DLD1 (cell line): ENCODE measurements at regions not wholly inside any gene's neighbourhood (a gene's known extent, or its start where the extent isn't known, plus 50 kb on each side); places are given as distances from the start of the nearest gene placed in this dataset.

Source experiments
- in situ Hi-C: cut with HindIII; loops from 2 replicates; pipeline ENCODE4 v1.10.0; 2017; ENCODE audit warnings: low sequenced_read_pairs

DNA sequence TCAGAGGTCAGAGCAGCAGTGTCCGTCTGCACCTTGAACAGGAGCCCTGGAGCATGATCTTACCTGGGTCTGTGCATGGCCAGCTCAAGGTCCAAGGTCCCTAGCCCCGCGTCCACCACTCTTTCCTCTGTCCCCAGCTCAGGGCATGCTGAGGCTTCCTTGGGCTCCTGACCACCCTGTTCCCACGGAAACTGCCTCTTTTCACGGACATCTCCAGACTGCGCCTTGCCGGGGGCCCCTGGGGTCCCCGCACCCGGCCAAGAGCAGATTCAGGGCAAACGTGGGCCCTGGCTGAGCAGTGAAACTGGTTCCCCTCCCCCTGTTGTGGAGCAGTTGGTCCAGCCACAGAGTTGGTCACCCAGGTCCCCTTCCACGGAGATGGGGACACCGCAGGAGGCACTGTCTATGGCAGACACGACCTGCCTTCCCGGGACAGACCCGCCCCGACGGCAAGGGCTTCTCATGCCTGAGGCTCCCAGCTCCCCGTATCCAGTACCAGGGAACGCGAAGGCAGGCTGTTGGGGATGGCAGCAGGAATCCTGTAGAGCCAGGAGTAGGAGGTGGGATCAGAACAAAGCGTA is 217.4 kb upstream of the PPP2R2D start:
- in situ Hi-C loops, result no loop called here

DNA sequence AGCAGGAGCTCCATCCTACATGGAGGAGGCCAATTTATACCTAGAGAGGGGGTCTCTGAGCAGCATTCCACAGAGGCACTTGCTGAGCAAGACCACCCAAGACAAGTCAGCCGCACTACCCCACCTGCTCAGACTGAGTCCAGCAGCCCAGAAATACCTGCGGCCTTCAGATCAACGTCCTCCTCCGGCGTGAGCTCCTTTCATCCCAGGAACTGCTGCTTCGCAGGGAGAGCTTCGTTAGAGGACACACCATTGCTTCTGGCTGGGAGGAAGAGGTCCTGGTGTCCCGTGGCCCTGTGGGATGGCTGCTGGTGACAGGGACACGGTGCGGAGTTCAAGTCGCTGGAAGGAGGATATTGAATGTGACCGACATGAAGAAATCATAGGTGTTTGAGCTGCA is 216.9 kb upstream of the PPP2R2D start:
- in situ Hi-C loops, result no loop called here

DNA sequence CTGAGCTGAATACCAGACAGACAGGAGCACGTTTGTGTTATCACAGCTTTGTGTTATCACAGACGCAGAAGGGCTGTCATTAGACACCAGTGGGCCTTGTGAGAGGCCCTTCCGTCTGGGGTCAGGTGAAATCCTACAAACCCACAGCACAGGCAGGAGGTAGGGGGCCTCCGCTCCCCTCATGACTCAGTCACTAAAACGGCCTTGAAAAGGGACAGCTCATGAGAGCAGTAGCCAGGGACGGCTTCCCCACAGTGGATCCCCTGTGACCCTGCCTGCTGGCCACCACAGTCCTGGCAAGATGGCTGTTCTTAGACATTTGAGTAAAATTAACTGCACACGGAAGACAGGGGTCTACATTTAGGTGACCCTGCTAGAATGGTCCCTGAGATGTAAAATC is 215.8 kb upstream of the PPP2R2D start:
- in situ Hi-C loops, result no loop called here

DNA sequence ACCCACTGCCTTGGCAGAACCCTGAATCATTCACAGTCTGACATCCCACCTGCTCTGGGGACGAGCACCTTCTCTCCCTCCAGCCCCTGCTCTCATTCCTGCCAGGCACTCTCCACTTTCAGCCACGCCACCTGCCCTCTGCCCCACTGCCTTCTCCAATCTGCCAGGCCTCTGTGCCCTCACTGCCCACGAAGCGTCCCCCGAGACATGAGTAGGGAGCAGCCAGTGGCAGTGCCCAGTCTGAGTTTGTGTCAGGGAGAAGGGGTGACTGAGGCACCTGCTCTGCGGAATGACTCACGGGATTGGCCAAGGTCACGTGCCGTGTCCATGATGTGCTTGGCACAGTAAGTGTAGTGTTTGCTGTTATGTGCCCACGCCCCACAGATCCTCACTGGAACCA is 215.2 kb upstream of the PPP2R2D start:
- in situ Hi-C loops, result no loop called here

DNA sequence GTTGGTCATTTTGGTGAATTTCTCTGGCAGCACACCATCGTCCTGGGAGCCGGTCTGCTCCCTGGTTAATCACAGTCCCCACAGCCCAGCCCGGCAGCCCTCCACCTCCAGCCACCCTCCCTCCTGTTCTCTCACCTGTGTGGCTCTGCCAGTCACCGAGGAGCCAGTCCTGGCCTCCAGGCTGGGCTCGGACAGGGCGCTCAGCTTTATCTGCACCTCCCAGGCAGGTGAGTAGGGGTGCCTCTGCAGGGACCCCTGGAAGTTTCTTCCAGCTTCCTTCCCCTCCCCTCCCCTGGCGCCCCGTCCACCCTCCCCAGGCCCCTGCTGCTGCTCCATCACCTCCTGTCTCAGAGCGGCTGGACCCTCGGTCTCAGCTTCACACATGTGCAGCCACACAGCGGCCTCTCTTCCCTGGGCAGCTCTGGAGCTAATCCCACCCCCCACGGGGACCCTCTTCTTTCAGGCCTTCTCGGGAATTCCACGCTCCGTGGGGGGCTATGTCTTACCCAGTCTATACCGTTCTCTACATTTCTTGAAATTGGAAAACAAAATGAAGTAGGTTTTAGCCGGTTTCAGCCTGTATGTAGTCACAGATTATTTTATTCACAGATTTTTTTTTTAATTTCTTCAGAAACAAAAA is 213.9 kb upstream of the PPP2R2D start:
- in situ Hi-C loops, result no loop called here

DNA sequence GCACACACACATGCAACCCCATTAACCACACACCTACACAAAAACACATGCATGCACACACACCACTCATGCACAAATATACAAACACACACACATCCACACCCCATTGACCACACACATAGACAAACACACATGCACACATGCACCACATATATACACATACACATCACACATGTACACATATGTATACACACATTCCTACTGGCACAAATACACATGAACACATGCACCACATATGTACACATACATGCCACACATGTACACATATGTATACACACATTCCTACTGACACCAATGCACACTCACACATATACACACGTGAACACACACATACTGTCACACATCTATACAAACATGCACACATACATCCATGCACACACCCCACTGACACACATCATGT is 212.5 kb upstream of the PPP2R2D start:
- in situ Hi-C loops, result no loop called here

DNA sequence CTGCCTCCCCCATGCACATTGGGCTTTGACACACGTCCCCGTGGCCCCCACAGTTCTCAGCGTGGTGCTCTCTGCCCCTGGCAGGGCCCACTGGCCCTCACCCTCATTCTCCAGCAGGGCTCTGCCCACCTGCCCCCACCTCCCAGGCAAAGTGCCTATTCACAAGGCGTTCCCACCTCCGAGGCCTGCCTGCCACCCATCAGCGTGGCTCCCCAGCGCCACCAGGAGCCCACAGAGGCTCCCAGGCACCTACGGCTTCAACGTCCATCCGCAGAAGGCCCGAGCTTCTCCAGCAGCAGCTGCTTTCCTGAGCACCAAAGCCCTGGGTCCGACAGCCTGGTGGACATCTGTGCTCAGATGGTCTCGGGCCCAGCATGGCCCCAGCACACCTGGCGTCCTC is 211.8 kb upstream of the PPP2R2D start:
- in situ Hi-C loops, result no loop called here

DNA sequence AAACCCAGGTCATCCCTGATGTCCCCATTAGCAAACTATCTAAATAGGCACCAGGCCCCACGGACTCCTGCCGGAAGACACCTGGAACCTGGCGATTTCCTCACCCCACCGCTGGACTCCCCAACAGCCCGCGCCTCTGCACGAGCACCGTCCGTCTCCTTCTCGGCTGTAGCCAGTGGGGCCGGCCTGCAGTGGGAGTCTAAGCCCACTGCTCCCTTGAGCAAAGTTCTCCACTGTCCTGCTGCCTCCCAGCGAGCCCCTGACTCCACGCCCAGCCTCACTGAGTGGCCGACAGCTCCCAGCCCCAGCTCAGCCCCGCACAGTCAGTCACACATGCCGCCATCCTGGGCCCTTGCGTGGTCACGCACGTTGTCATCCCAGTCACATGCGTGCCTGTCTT is 211.3 kb upstream of the PPP2R2D start:
- in situ Hi-C loops, result no loop called here

DNA sequence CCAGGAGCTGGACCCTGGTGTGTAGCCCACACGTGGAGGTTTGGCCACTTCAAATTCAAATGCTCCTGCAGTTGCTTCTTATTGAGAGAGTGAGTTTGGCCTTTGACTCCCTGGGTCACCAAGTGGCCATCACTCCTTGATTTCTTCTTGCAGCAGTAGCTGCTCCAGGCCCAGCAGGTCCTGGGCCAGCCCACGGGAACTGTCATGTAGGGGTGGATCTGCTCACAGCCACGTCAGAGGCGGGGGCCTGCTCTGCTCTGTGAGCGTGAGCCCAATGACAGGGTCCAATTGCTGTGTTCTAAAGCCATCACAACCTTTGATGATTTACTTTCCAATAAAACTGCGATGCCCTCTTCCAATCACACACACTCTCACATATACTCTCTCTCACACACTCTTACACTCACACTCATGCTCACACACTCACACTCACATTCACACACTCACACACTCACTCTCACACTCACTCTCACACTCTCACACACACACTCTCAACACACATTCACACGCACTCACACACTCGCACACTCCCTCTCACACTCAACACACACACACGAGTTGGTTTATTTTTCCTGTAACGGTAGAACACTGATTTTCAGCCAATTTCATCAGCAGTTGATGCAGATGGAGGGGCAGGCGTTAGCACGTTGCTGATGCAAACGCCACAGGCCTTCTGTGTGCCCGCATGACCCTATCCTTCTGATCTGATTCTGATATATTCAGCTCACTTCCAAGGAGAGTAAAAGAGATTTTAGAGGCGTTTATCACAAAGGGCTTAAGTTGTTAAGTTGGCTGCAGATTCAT is 210.7 kb upstream of the PPP2R2D start:
- in situ Hi-C loops, result no loop called here

DNA sequence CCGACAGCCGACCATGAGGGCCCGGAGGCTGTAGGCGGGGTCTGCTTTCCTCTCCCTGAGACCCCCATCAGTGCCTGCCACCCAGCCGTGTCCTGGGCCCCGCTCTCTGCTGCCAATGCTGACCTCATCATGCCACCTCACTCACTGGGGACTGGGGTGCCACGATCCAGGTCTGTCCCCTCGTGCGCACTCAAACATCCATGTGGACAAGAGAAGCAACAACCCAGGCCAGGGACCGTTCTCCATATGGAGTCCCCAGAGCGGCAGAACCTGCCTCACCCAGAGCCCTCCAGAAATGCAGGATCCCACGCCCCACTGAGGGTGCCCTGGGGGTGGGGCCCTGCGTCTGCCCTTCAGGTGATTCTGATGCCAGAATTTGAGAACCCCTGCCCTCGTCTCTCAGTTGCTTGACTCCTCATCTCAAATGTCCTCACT is 210.0 kb upstream of the PPP2R2D start:
- in situ Hi-C loops, result no loop called here

DNA sequence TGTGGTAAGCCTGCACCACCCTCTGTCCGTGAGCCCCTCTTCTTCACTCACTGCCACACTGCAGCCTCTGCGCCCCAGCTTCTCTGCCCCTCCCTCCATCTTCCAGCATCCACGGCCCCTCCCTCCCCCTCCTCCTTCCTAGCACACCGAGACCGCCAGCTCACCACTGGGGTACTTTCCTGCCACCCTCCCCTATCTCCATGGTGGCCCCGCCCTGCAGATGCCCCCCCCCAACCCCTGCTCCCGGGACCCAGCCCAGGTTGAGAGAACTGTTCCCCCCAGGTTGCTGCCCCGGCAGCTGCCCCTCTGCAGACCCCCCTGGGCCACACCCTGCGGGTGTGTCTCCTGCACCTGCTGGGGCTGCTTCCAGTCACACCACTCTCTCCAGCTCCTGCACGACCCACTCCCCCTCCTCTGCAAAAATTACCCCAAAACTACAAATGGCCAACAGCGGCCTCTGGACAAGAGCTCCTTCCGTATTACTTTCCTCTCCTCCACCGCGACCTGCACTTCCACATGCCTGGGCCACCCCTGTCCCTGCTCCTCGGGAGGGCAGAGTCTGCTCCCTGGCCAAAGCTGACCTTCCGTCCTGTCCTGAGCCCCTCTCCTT is 209.2 kb upstream of the PPP2R2D start:
- in situ Hi-C loops, result no loop called here

DNA sequence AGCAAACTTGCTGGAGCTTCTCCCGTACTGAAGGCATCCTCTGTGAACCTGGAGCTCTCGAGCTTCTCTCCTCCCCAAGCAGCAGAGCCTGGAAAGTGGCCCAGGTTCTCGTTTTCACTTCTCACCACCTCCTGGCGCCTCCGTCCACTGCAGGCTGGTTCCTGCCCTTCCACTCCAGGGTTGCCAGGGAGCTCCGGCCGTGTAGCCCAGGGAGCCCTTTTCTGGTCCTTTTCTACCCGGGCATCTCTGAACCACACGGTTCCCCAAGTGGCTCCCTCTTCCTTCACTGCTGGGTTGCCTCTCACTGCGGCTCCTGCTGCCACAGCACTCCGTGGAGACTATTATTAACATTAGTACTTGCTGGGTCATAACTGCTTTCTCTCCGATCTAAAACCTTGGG is 208.6 kb upstream of the PPP2R2D start:
- in situ Hi-C loops, result no loop called here

DNA sequence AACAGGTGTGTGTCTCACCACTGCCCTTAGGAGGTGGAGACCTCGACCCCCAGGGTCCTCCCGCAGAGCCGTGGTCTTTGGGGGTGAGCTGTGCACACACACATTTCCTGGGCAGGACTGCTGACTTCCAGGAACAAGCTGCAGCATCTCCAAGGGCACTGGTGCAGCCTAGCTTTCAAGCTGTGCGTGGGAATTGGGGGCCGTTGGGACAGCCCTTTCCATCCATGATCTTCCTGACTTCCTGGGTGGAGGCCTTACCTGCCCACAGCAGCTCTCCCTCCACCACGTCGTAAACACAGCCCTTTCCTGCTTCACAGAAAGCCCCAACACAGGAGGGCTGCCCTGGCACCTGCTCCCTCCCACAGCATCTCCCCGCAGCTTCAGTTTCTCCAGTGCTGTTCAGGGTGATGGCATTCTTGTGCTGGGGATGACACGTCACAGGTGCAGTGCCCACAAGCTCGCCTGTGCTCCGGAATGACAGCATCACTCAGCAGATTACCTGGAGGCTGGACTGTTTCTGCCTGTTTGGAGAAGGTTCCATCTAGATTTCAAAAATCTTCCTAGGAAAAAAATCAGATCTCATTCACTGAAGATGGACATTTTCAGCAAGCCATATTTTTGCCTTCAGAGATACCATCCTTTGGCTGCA is 208.0 kb upstream of the PPP2R2D start:
- in situ Hi-C loops, result no loop called here

DNA sequence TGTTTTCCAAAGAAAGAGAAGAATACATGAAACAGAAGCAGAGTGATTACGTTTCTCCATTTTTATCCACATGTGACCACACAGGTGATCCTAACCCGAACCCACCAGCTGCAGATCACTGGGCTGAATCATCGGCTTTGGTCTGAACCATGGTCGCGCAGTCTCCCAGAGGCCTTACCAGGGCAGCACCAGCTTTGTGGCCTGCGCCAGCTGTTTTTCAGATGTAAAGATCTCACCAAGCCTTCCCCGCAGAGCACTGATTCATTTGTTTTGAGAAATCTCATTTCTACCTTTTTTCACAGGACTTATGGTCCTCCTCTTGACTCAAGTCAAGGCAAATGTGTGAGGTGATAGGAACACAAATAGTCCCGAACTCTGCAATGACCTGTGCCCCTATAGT is 207.0 kb upstream of the PPP2R2D start:
- in situ Hi-C loops, result no loop called here

DNA sequence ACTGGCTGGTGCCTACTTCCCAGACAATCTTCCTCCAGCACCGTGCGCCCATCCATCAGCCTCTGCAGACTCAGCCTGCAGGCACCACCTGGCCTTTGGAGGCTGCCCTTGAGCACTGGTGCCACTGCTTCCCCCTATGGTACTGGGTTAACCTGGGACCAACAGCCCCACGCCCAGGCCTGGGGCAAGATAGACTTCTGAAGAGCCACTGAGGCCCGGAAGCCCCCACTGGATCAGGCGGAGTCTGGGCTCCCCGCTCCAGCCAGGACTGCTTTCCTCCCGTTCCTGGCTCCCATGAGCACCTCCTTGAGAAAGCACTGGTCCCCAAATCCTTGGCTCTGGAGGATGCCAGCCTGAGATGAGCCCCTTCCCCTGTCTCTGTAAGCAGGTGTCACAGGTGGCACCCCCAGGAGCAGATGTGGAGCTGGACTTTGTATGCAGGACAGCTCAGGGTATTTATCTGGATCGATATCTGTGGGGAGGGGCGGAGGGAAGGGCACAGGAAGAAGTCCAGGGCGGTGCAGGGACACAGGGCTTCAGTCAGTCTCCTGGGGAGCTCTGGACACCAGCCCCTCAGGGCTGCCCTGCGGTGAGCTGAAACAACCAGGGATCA is 206.5 kb upstream of the PPP2R2D start:
- in situ Hi-C loops, result no loop called here

DNA sequence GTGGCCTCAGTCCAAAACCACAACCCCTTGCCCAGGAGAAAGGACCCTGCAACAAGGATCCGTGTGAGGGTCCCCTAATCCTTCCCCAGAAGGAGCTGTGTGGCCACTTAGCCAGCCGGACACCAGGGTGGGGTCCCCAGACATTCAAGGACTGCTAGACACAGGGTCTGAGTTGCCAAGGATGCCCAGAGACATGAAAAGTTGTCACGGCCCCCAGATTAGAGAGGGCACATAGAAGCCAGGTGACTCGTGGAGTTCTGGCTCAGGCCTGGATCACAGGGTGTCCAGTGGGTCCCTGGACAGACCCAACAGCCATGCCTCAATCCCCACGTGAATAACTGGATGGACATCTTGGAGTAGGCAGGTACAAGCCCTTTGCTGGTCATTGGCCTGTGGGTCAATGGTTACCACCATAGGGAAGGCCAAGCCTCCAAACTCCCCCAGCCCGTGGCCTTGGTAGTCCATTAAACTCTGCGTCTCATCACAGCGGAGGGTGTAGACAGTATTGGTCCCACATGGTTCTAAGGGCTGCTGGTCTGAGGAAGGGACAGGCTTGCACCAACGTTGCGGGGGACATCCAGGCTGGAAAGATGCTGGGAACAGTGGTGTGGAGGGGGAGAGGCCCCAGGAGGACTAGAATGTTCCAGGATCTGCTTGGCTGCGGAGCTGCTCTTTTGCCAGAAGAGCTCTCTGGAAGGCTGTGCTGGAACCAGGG is 205.9 kb upstream of the PPP2R2D start:
- in situ Hi-C loops, result no loop called here

DNA sequence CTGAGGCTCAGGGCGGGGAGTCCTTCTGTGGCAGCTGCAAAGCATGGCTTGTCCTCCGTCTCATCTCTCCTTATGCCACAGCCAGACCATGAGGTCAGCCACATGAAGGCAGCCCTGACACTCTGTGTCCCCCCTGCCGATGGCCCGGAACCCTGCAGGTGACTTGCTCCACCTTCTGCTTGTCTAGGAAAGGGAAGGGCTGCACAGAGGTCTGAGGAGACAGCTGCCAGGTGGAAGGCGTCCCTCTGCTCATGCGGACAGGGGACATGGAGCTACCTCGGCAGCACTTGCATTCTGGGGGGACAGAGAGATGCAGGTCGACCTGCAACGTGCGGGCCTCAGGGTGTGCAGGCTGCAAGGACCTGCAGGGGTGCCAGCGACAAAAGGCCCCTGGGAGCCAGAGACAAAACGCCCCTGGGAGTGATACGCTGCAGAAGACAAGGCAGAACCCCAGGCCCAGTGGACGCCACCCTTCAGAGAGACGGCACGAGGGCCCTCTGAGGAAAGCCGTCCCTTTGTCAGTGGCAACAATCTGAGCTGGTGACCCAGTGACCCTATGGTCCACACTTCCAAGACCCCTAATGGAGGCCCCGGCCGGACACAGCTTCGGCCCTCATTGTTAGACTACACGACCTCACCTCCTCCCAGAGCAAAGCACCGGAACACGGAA is 205.2 kb upstream of the PPP2R2D start:
- in situ Hi-C loops, result no loop called here

DNA sequence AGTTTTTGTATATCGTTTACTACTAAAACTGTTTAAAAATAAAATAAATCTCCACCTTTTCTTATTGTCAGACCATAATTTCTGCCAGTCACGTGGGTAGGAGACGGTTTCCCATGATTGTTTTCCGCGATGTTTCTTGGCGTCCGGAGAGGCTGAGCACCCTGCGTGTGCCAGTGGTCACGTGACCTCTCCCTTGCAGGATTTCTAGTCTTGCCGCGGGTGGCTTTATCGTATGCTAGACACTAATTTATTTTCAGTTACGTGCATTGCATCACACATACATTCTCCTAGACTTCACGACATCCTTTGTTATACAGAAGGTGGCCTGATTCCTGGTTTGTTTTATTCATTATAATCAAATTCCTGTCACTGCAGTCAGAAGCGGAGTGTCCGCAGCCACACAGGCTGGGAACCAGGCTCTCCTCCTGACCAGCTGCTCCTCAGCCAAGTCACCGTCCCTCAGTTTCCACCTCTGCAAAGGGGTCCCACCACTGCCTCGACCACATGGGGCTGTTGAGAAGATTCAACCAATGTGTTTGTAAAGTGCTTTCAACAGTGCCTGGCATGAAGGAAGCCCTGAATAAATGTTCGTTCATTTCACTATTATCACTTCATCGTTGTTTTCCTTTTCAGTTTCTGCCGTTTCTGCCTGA is 203.2 kb upstream of the PPP2R2D start:
- in situ Hi-C loops, result no loop called here

DNA sequence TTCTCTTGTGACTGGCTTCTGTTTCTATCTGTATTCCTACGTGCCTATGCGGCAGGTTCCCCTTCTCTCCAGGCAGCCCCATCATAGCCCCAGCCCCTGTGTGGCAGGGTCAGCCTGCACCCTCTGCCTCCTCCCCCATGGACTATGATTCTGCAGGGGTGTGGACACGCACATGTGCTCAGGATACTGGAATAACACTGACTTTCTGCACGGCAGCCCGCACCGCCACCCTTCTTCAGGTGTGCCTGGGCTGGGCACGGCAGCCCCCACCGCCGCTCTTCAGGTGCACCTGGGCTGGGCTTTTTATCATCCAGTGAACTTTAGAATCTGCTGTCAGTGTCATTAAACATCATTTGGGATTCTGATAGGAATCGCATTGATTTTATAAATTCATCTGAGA is 202.6 kb upstream of the PPP2R2D start:
- in situ Hi-C loops, result no loop called here
